Neural progenitor cell (in vitro differentiated cells): ENCODE measurements at regions not wholly inside any gene's neighbourhood (a gene's known extent, or its start where the extent isn't known, plus 50 kb on each side); places are given as distances from the start of the nearest gene placed in this dataset.

Experiments
- EZH2 ChIP-seq: fragments of 200-600 bp; sonication (generic); IDR thresholded peaks from 2 replicates; pipeline ENCODE4 v1.6.1; 2017; ENCODE audit warnings: antibody characterized with exemption, mild to moderate bottlenecking, moderate library complexity
- TF ChIP-seq, protein P1 (sequence below): fragments of 200-600 bp; sonication (generic); IDR thresholded peaks from 2 replicates; pipeline ENCODE4 v1.5.1; 2017; ENCODE audit warnings: antibody characterized with exemption, mild to moderate bottlenecking

DNA sequence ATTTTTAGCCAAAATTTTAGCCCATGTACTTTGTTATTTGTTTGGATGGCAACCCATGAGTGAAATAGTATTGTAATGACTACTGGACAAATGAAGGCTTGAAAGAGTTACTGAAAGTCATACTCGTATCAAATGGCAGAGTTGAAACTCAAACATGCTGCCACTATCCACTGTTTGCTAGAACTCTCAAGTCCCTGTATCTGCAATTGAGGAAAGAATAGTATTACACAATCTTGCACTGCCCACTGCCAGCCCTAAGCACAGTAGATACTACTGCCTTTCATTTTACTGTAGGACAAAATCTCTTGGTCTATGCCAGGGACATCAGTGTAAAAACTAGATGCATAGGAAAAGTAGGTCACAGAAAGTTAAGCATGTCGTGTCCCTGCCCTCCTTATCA is 581.1 kb upstream of the PLXNA2 start:
- TF ChIP-seq, protein P1, sequence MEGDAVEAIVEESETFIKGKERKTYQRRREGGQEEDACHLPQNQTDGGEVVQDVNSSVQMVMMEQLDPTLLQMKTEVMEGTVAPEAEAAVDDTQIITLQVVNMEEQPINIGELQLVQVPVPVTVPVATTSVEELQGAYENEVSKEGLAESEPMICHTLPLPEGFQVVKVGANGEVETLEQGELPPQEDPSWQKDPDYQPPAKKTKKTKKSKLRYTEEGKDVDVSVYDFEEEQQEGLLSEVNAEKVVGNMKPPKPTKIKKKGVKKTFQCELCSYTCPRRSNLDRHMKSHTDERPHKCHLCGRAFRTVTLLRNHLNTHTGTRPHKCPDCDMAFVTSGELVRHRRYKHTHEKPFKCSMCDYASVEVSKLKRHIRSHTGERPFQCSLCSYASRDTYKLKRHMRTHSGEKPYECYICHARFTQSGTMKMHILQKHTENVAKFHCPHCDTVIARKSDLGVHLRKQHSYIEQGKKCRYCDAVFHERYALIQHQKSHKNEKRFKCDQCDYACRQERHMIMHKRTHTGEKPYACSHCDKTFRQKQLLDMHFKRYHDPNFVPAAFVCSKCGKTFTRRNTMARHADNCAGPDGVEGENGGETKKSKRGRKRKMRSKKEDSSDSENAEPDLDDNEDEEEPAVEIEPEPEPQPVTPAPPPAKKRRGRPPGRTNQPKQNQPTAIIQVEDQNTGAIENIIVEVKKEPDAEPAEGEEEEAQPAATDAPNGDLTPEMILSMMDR, result no peak
- no peak for TF ChIP-seq EZH2
